Ectodermal cell (in vitro differentiated cells): ENCODE measurements at regions not wholly inside any gene's neighbourhood (a gene's known extent, or its start where the extent isn't known, plus 50 kb on each side); places are given as distances from the start of the nearest gene placed in this dataset.
A peak's percentile ranks its signal among the peaks of the same experiment; 100 is the strongest.

ENCODE experiments used
- H3K27ac ChIP-seq: 2 replicates; pipeline ENCODE4 v1.7.0; 2013; ENCODE audit warnings: mild to moderate bottlenecking, low read depth, low read length; ENCODE audit not compliant: insufficient read depth, poor library complexity, severe bottlenecking
- H3K27me3 ChIP-seq: 2 replicates; pipeline ENCODE4 v1.7.0; 2013; ENCODE audit warnings: mild to moderate bottlenecking, low read length; ENCODE audit not compliant: insufficient read depth, control insufficient read depth, poor library complexity, severe bottlenecking
- H3K36me3 ChIP-seq: one replicate; pipeline ENCODE4 v1.7.0; 2013; ENCODE audit warnings: low read length; ENCODE audit not compliant: control insufficient read depth, insufficient read depth
- H3K4me1 ChIP-seq: one replicate; pipeline ENCODE4 v1.7.0; 2013; ENCODE audit warnings: low read length; ENCODE audit not compliant: control insufficient read depth, insufficient read depth
- H3K4me3 ChIP-seq: 2 replicates; pipeline ENCODE4 v1.7.0; 2013; ENCODE audit warnings: low read depth, low read length, control low read depth; ENCODE audit not compliant: insufficient read depth
- H3K9me3 ChIP-seq: 2 replicates; pipeline ENCODE4 v1.7.0; 2013; ENCODE audit warnings: mild to moderate bottlenecking, low read length, moderate library complexity; ENCODE audit not compliant: control insufficient read depth
- WGBS, 2 experiments: methylation state at CpG; one replicate each; pipeline ENCODE4 v1.1.7; 2013; ENCODE audit warnings: missing lambda C conversion rate in 2 of 2; 5-methylcytosine and 5-hydroxymethylcytosine counted together

DNA sequence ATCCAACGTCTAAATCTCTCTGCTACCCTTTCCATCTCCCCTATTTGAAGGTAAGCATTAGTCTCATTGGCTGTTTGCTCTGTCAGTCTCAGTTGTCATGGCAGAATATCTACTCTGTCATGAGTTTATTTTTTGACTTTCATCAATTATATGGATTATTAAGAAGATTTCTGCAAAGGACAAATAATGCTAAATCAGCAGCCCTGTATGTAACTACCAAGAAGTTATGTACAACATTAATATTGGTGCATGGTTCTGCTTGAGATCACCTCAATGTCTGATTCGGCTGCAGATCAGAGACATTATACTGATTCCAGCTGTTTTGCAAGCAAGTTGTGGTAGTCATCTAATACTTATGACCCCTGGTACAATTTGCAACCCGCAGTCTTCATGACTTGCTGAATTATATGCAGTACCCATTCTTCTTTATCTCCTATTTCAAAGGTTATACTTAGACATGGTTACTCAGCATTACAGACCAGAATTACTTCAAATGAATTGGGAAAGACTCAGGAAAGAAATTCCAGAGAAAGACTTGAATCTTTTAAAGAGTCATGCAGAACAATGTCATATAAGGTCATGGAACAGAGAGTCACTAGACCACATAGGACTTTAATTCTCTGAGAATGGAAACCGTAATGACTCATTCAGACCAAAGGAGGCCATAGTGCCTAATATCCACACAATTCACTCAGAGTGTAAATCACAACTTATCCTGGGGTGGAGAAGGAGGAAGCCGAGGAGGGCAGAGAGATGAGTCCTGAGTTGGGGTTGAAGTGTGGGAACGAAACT lies 201.4 kb downstream of the IBTK start:
- no peak overlapping the region for H3K4me3 ChIP-seq
- H3K9me3 ChIP-seq: no peaks in the 10 kb centered on the region
- H3K27me3 ChIP-seq: no peaks in the 10 kb centered on the region
- no peaks in the 10 kb centered on the region for H3K36me3 ChIP-seq
- H3K27ac ChIP-seq: no peak overlapping the region
- WGBS, 2 experiments: 92 to 97% methylated on average over 4 to 6 of the region's 6 CpGs
- H3K4me1 ChIP-seq: no peaks in the 10 kb centered on the region

DNA sequence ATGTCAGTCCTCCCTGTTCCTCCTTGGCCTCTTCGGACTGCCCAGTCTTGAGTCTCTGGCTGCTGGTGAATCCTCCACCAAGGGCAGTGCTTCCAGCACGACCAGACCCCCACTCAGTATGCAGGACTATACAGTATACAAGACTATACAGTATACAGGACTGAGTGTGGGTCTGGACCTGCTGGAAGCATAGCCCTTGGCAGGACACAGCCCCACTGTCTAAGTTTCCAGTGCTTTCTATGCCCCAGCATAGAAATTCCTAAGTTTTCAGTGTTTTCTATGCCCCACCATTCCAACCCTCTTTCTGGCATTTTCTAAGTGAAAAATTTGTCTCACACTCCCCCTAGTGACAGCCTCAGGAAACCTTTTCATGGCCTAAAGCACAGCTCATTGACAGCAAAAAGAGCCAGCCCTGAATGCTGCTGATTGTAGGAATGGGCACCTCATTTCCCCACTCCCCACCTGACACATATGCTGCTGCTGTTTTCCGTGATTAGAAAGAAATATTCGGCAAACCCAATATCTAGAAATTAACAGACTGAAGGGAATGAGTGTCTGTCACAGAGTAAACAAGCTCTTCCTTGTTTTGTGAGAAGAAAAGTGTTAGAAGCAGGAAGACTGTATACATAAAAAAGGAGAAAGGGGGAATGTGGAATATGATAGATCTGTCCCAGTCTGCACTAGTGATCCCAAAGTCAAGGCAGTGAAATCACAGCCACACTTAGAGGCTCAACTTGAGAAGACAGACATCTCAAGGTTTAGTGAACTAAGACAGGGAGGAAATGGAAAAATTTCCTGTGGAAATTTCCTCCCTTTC lies 206.9 kb downstream of the IBTK start:
- Histone ChIP-seq H3K27ac (no peak overlapping the region), H3K27me3 (no peaks in the 10 kb centered on the region), H3K36me3 (no peaks in the 10 kb centered on the region), H3K4me1 (no peaks in the 10 kb centered on the region), H3K9me3 (no peaks in the 10 kb centered on the region), H3K4me3 (no peak overlapping the region)
- 54 to 56% methylated on average over 4 of the region's 4 CpGs for WGBS, 2 experiments

GRCh38 chr6:82038631-82039030 lies 208.9 kb downstream of the IBTK start:
- Histone ChIP-seq H3K4me1 (no peaks in the 10 kb centered on the region), H3K27ac (no peak overlapping the region), H3K4me3 (no peak overlapping the region), H3K9me3 (no peaks in the 10 kb centered on the region), H3K27me3 (no peaks in the 10 kb centered on the region), H3K36me3 (no peaks in the 10 kb centered on the region)
- 75 to 80% methylated on average over 5 of the region's 5 CpGs for WGBS, 2 experiments

- Histone ChIP-seq H3K4me3 (no peak overlapping the region), H3K27ac (no peak overlapping the region), H3K27me3 (no peaks in the 10 kb centered on the region), H3K36me3 (no peaks in the 10 kb centered on the region), H3K4me1 (peaks cover 3% of the 10 kb centered on the region), H3K9me3 (no peaks in the 10 kb centered on the region)
- WGBS, 2 experiments: no CpG with 5 or more reads among the region's 2 CpGs
Measured at GRCh38 chr6:82035526-82035925, 212.0 kb downstream of the IBTK start.

GRCh38 chr6:82033631-82034211 lies 213.8 kb downstream of the IBTK start:
- H3K4me1 ChIP-seq: peaks cover 3% of the 10 kb centered on the region
- H3K4me3 ChIP-seq: no peak overlapping the region
- WGBS, 2 experiments: 93 to 95% methylated on average over 2 to 3 of the region's 3 CpGs
- no peaks in the 10 kb centered on the region for H3K9me3 ChIP-seq
- H3K27ac ChIP-seq: no peak overlapping the region
- no peaks in the 10 kb centered on the region for H3K27me3 ChIP-seq
- H3K36me3 ChIP-seq: no peaks in the 10 kb centered on the region

DNA sequence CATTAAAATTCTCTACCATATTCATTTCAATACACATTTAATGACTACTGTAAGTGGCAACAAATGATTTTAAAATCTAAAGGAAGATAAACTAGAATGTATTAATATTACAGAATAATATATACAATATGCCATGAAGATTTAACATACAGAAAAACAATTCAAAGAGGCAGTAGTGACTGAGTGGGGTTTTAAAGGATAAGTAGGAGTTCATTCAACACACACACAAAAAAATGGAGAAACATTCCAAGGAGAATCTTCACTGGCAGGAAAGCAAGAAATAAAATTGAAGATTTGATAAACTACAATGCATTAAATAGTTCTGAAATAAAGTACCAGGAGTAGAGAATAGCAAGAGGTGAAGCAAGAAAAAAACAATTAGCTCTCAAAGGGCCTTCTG lies 215.1 kb downstream of the IBTK start:
- no peaks in the 10 kb centered on the region for H3K36me3 ChIP-seq
- H3K4me1 ChIP-seq: peaks cover 3% of the 10 kb centered on the region
- H3K27me3 ChIP-seq: no peaks in the 10 kb centered on the region
- no peak overlapping the region for H3K27ac ChIP-seq
- H3K4me3 ChIP-seq: no peak overlapping the region
- H3K9me3 ChIP-seq: no peaks in the 10 kb centered on the region

- Histone ChIP-seq H3K36me3 (no peaks in the 10 kb centered on the region), H3K27me3 (no peaks in the 10 kb centered on the region), H3K9me3 (no peaks in the 10 kb centered on the region), H3K4me1 (peaks cover 3% of the 10 kb centered on the region), H3K27ac (peak overlapping the region; percentile 9), H3K4me3 (no peak overlapping the region)
- 74% methylated on average over 2 of the region's 2 CpGs for WGBS, 2 experiments
Measured at GRCh38 chr6:82030761-82031503, 216.6 kb downstream of the IBTK start.

DNA sequence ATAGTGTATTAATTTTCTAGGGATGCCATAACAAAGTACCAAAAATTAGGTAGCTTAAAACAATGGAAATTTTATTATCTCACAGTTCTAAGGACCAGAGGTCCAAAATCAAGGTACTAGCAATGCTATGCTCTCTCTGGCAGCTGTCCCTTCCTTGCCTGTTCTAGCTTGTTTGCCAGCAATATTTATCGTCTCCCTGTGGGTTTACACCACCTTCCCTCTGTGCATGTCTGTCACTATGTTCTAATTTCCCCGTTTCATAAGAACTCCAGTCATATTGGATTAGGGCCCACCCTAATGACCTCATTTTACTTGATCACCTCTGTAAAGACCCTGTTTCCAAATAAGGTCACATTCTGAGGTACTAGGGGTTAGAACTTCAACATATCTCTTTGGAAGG lies 217.2 kb downstream of the IBTK start:
- no peaks in the 10 kb centered on the region for H3K27me3 ChIP-seq
- H3K4me3 ChIP-seq: no peak overlapping the region
- H3K4me1 ChIP-seq: peaks cover 3% of the 10 kb centered on the region
- peak overlapping the region; percentile 9 for H3K27ac ChIP-seq
- H3K9me3 ChIP-seq: no peaks in the 10 kb centered on the region
- no peaks in the 10 kb centered on the region for H3K36me3 ChIP-seq
- WGBS, 2 experiments: 90% methylated on average over 2 of the region's 2 CpGs

GRCh38 chr6:82025271-82025670 lies 222.3 kb downstream of the IBTK start:
- Histone ChIP-seq H3K27ac (no peak overlapping the region), H3K27me3 (no peaks in the 10 kb centered on the region), H3K4me1 (no peaks in the 10 kb centered on the region), H3K9me3 (no peaks in the 10 kb centered on the region), H3K4me3 (no peak overlapping the region), H3K36me3 (no peaks in the 10 kb centered on the region)
- 90 to 98% methylated on average over 1 of the region's 1 CpG for WGBS, 2 experiments
